SHP77 treated with DMSO at 0.1 percent for 48 hours (cell line): ENCODE measurements at regions not wholly inside any gene's neighbourhood (a gene's known extent, or its start where the extent isn't known, plus 50 kb on each side); places are given as distances from the start of the nearest gene placed in this dataset.
"Not testable (repeated sequence)": the region's sequence is repeated elsewhere in the genome, so short reads cannot be mapped to it uniquely, and the experiment has no call there.

Experiments used
- DNase-seq: peaks from one replicate; lab custom pipeline; 2025; lab: John Stamatoyannopoulos, UW

DNA sequence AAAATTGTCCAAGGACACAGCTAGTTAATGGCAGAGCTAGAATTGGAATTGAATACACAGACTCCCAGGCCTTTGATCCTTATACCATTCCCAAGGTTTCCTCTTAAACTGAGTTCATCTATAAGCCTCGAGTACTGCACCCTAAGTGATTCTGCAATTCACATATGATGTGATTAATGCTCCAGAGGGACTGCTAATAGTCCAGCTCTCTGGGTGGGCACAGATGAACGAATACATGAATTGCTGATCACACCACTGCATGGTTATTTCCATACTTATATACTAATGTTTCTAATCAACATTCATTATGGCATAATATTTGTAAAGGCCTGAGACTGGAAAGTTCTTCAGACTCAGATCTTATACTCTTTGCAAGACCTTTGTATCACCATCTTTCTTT, 101.8 kb downstream of the NUFIP1 start:
- no peak for DNase-seq

DNA sequence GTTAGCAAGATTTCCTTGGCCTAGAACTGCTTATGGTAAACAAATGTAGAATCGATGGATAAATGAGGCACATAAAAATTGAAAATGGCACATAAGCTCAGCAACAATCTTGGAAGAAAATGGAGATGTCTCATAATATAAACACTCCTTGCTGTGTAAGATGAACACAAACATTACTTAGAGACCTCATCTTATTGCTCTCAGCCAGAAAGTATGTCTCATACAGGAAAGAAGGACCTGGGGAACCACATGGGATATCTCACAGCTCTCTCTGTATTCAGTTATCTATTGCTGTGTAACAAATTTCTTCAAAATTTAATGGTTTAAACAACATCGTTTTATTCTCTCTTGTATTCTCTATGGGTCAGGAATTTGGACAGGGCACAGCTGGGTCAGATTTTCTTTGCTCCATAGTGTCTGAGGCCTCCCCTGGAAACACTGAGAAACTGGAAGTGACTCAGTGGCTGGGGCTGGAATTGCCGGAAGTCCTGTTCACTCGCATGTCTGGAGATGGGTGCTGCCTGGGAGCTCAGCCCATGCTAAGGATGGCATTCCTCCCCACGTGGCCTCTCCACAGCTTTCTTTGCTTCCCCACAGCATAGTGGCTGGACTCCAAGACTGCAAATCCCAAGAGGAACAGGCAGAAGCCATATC, 105.1 kb downstream of the NUFIP1 start:
- DNase-seq = no peak

DNA sequence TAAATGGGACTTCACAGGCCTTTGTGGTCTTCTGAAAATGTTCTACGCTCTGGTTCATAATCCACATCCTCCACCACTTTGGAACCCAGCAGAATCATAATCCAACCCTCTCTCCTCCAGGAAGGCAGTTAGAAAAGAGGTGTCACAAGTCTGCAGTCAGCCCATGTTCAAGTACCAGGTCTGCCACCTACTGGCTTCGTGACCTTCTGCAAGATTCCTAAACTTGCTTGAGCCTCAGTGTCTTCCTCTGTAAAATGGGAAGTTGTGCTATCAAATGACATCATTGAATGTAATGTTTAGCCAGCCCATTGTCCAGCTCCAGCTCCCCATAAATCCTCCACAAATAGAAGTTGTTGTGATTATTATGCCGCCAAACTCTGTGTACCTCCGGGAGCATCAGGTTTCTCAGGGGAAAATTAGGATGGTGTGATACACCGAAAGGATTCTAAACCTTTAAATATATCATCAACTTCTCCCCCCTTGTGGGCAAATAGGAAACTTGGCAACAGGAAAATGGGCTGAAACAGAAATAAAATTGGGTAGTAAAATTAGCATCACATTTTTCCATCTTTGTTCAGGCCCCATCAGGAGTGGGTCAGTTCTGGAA, 109.7 kb downstream of the NUFIP1 start:
- no peak for DNase-seq

DNA sequence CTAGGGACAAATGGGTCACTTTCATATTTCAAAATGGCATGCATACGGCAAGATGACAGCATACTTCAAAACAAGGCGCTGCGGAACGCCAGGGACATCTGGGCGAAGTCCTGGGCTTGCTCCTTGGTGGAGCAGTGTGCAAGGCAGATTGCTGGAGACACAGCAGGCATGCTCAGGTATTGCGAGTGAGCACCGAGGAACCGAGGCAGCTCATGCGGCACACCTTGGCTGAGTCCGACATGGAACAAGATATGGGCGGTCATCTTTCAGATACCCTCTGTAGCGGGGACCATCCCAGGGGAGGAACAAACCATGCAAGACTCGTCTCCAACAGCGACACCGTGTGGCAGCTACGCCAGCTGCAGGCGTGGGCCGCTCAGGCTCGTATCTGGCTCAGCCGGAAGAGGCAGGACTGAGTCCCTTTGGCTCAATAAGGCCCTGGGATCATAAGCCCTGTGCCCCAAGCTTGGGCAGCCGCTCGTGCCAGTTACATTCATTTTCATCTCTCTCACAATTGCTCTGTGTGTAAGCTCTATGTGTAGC, 112.4 kb downstream of the NUFIP1 start:
- no peak for DNase-seq

GRCh38 chr13:44874886-44875630, 114.2 kb downstream of the NUFIP1 start:
- DNase-seq = no peak

DNA sequence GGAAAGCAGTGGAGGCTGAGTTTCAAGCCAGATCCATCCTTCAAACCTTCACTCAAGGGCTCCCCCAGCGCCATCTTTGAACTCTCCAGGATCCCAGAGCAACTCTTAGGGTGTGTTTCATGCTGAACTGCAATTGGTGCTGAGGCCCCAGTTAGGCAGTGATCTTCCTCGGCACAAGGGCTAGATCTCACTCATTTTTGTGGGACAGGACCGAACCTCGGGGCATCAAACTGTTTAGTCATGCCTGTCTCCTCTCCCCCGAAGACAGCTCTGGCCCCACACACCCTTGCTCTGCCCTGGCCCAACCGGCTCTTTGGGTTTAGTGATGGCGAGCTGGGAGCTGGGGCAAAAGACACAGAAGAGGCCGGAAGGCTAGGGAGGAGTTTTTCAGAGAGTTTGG, 115.1 kb downstream of the NUFIP1 start:
- DNase-seq = no peak

DNA sequence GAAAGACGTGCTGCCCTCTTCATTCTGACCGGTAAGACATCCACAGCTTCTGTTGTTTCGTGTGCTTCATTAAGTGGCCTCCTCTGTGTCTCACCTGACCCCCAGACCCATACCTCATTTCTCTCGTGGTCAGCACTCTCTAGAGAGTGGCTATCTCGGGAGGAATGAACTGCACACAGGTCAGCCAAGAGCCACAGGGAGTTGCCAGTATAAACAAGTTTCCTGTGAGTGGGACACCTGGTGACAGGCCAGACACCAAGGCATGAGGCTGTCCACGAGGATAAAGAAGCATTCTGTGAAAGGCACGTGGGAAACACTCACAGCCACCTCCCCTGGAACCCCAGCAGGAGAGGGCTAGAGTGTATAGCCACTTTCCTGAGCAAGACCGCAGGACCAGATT, 115.8 kb downstream of the NUFIP1 start:
- no peak for DNase-seq

DNA sequence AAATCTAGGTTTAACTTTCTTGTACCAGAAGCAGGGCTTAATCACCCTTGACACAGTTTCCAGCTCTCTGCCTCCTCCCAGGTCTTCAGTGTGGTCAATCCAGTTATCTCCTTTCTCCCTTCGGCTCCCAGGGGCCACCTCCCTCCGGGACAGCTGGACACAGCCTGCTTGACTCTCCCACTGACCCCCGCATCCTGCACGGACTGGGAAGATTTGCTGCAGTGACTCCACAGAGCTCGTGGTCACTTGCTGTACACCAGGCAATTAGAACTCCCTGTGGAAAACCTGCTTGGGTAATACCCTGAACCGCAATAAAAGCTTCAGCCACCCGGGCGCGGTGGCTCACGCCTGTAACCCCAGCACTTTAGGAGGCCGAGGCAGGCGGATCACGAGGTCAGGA, 116.5 kb downstream of the NUFIP1 start:
- no peak for DNase-seq

DNA sequence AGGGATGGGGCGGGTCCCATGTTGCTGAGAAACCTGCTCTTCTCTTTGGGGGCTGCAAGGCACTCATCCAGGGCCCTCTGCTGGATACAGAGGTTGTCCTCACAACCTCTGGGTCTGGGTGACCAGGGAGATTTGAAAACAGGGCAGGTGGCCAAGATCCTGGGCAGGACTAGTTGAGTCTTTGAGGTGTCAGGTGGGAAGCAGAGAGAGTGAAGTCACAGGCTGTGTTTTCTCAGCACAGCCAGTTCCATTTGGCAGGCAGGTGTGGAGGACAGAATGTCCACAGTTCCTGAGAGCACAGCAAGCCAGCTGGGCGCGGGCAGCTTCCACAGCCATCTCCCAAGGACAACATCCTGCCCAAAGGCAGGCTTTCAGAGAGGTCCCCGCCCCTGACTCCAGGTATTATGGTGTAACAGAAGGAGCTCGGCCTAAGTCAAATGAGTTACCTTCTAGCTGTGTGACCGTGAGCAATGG, 118.8 kb downstream of the NUFIP1 start:
- no peak for DNase-seq

- DNase-seq = no peak
Measured at GRCh38 chr13:44869167-44869566, 120.1 kb downstream of the NUFIP1 start.

DNA sequence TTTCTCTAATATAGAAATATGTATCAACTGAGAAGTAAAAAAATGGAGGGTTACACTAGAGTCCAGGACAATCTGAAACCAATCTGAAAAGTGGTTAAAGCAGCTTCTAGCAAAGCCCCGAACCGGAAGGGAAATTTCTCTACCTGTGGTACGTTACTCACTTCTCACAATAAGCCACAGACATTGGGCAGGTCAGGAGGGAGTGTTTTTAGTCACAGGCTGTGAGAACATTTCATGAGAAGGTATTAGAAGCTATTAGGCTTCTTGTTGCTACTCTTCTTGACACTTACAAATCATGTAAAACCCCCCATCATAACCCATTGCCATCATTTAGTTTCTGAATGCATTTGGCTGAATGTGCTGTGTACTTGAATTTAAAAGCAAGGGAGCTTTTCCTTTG, 120.9 kb downstream of the NUFIP1 start:
- no peak for DNase-seq

DNA sequence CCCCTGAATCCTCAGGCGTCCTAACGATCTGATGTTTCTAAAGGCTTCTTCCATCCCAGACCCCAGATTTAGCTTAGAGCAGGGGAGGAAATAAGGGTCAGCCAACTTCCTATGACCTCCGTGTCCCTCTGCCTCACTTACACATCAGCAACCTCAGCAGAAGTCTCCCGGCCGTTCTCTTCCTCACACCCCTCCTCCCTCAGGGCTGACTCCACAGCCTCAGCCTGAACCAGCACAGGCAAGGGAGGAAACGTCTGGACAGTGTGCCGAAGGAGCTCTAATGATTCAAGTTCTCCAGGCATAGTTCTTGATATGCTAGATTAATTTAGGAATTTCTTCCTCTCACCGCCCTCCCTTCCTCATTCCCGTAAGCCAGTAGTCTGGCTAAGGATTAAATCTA, 121.4 kb downstream of the NUFIP1 start:
- no peak for DNase-seq

DNA sequence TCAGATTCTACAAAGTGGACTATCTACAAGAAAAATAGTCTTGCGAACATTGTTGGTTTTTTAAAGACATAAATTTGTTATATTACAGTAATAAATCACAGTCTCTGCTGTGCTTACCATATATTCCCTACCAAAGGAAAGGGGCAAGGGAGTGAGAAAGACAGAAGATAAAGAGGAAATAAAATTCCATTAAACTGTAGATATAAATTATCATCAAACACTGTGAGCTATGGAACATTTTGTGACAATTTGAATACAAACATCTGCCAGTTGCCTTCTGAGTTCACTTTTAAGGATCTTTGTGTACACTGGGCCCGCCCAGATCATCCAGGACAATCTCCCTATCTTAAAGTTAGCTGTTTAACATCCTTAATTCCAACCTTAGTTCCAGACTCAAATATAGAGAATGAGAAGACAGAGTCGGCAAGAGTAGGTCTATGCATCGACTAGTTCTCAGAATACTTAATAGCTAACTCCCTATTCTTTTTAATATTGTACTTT, 122.8 kb downstream of the NUFIP1 start:
- no peak for DNase-seq

DNA sequence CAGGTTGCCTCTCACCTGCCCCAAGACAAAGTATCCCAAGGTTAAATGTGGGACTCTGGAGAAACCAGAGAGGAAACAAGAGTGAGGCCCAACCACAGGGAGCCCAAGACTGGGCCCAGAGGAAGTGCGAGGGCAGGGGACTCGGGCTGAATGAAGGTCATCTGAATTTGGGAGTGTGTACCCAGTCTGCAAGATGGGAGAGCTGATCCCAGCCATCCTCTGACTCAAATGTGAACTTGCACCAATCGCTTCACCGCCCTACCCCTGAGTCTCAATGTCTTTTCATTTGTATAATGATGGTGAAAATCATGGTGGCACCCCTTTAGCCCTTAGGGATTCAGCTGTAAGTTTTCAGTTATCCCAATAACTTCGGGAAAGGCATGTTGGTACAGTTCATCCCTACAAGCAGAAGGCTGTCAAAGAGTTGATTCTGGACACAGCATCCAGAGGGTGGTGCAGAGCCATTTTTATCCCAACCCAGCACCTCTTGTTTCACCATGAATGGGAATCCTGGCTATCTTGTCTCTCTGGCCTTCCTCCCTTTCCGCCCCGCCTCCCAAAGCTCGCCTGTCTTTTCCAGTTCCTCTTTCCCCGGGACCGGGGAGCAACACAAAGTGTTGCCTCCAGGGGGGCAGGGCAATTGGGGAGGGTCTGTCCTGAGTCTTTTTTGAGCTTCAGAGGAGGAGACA, 123.4 kb downstream of the NUFIP1 start:
- DNase-seq = no peak

DNA sequence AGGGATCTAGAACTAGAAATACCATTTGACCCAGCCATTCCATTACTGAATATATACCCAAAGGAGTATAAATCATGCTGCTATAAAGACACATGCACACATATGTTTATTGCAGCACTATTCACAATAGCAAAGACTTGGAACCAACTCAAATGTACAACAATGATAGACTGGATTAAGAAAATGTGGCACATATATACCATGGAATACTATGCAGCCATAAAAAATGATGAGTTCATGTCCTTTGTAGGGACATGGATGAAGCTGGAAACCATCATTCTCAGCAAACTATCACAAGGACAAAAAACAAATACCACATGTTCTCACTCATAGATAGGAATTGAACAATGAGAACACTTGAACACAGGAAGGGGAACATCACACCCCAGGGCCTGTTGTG, 125.6 kb downstream of the NUFIP1 start:
- not testable (repeated sequence) for DNase-seq

DNA sequence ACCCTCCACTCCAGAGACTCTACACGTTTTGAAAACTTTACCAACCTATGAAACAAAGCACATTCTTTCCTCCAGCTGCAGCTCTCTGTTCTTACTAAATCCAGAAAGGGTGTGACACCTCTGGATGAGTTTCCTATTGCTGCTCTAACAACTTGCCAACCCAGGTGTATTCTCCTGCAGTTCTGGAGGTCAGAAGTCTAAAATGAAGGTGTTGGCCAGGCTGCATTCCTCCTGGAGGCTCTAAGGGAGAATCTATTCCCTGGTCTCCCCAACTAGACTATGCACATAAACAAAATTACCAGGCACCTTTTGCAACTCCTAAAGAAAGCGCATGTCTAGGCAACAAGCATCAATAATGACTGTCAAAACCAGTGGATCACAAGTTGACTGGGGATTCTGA, 128.8 kb downstream of the NUFIP1 start:
- DNase-seq = no peak

DNA sequence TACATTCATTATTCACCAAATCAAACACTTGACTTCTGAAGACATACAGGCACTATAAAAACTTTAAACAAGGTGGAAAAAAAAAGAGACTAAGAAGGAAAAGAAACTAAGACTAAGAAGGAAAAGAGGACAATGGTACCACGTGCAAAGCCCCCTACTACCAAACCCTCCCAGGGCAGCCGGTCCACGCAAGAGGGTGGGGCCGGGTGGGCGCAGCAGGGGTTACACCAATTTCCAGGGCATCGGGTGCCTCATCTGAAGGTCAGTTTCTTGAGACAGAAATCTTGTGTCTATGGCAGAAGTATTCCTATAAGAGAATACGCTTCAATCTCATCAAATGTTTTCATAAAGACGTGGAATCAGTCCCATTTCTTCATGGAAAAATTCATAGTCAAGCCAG, 131.5 kb downstream of the NUFIP1 start:
- no peak for DNase-seq

- no peak for DNase-seq
Measured at GRCh38 chr13:44857061-44857460, 132.2 kb downstream of the NUFIP1 start.

DNA sequence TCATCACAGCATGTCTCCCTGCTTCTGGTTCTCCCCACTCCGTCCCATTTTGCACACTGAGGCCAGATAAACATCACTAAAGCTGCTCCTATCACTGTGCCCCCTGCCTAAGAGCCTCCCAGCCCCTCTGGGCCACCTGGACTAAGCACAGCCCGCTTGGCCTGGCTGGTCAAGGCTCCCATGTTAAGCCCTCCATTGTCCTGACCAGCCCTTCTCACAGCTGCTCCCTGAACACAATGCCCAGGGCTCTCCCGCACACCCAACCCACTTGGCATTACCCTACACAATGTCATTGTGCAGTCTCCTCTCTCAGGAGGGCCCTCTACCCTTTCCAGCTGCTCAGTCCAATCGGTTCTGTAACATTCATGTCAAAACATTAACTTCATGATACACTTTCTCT, 133.4 kb downstream of the NUFIP1 start:
- no peak for DNase-seq

DNA sequence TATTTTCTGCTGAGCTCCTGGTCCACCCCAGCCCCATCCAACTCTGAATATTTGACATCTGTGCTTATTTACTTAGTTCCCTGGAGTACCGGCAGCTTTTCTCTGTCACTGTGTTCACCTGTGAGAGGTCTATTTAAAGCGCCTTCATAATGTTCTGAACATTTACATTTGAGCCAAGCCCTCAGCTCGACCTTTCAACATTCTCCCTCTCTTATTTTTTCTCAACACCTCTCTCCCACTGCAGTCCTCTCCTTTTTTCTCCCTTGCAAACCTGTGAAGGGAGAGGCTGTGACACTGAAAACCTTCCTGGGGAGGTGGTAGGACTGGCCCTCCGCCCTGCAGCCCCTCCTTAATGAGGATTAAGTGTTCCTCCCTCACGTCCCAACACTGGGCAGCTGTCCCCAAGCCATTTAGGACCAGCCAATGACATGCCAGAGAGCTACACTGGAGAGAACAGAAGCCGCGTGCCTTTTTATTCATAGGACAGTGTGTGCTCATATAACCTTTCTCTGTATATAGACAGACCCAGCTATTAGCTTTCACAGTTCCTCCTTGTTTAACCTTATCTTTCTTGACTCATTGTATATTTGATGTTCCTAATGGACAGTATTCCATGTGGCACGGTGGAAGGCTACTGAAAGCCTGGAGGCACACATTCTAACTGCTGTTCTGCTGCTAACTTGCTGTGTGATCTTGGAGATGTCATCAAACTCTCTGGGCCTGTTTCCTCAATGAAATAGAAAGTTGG, 134.8 kb downstream of the NUFIP1 start:
- peak; percentile 78 for DNase-seq

DNA sequence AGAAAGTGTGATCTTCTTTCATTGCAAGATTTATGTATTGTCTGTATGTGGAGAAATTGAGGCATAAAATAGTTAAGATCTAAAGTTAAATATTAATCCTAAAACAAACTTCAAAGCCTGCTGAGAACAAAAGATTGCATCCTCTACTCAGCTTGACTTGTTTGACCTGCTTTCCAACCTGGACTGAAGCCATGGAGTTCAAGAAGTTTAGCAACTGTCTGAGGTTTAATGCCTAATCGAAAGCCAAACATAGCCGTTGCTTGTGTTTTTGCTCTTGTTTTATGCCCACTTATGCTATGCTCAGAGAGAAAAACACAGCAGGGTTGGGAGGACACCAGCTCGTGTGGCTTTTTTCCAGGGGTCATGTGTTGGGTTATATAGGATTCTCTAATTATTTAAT, 135.6 kb downstream of the NUFIP1 start:
- no peak for DNase-seq
